ENCODE measurements at regions not wholly inside any gene's neighbourhood (a gene's known extent, or its start where the extent isn't known, plus 50 kb on each side); places are given as distances from the start of the nearest gene placed in this dataset.

- TF ChIP-seq CTCF (IDR thresholded peaks at IDR 0.05): no peak
- no peak for TF ChIP-seq POLR2A (IDR thresholded peaks at IDR 0.05)
These were observed 944.2 kb downstream of the EFNB2 start for GRCh38 chr13:105591277-105591676.
